OCI-LY7 (cell line): ENCODE measurements at regions not wholly inside any gene's neighbourhood (a gene's known extent, or its start where the extent isn't known, plus 50 kb on each side); places are given as distances from the start of the nearest gene placed in this dataset.

Experiments used
- CTCF ChIP-seq: fragments of 200-600 bp; sonication (generic); conservative IDR thresholded peaks from 2 replicates; pipeline ENCODE4 v1.5.1; 2014; ENCODE audit warnings: mild to moderate bottlenecking, antibody characterized with exemption, low read length, moderate library complexity, mixed read lengths
- EZH2phosphoT487 ChIP-seq: fragments of 200-600 bp; sonication (generic); IDR thresholded peaks from 2 replicates; pipeline ENCODE4 v1.6.1; 2018; ENCODE audit warnings: low read depth, borderline replicate concordance, mild to moderate bottlenecking, mixed run types, antibody characterized with exemption, low read length, moderate library complexity, mixed read lengths

- TF ChIP-seq CTCF (no peak), EZH2phosphoT487 (no peak)
Observed at GRCh38 chr2:56055405-56055804, 128.4 kb upstream of the CCDC85A start.
